Smooth muscle cell (in vitro differentiated cells): ENCODE measurements at regions not wholly inside any gene's neighbourhood (a gene's known extent, or its start where the extent isn't known, plus 50 kb on each side); places are given as distances from the start of the nearest gene placed in this dataset.
"Not testable (repeated sequence)": the region's sequence is repeated elsewhere in the genome, so short reads cannot be mapped to it uniquely, and the experiment has no call there.

Experiments used
- DNase-seq: peaks from one replicate; lab custom pipeline; 2025; ENCODE audit not compliant: unreplicated experiment; lab: John Stamatoyannopoulos, UW
- H2AFZ ChIP-seq: fragments of 200-600 bp; sonication (generic); 2 replicates; pipeline ENCODE4 v1.6.0; 2016; ENCODE audit warnings: antibody characterized with exemption, low read depth, mild to moderate bottlenecking
- H3F3A ChIP-seq: fragments of 200-600 bp; sonication (generic); 2 replicates; pipeline ENCODE4 v1.6.0; 2017; ENCODE audit warnings: antibody characterized with exemption, low read depth
- H3K27ac ChIP-seq: fragments of 200-600 bp; sonication (generic); 2 replicates; pipeline ENCODE4 v1.5.1; 2016; ENCODE audit warnings: low read depth, mild to moderate bottlenecking
- H3K27me3 ChIP-seq: fragments of 200-600 bp; sonication (generic); 2 replicates; pipeline ENCODE4 v1.6.1; 2016; ENCODE audit warnings: low read depth, mild to moderate bottlenecking
- H3K36me3 ChIP-seq: fragments of 200-600 bp; sonication (generic); 2 replicates; pipeline ENCODE4 v1.5.1; 2016; ENCODE audit warnings: low read depth
- H3K4me1 ChIP-seq: fragments of 200-600 bp; sonication (generic); 2 replicates; pipeline ENCODE4 v1.5.1; 2016; ENCODE audit warnings: low read depth
- H3K4me2 ChIP-seq: fragments of 200-600 bp; sonication (generic); 2 replicates; pipeline ENCODE4 v1.6.0; 2016; ENCODE audit warnings: mild to moderate bottlenecking
- H3K4me3 ChIP-seq: fragments of 200-600 bp; sonication (generic); 2 replicates; pipeline ENCODE4 v1.5.1; 2016; ENCODE audit warnings: mild to moderate bottlenecking
- H3K79me2 ChIP-seq: fragments of 200-600 bp; sonication (generic); 2 replicates; pipeline ENCODE4 v1.6.0; 2016; ENCODE audit warnings: low read depth, mild to moderate bottlenecking
- H3K9ac ChIP-seq: fragments of 200-600 bp; sonication (generic); 2 replicates; pipeline ENCODE4 v1.6.0; 2016; ENCODE audit warnings: low read depth
- H3K9me3 ChIP-seq: fragments of 200-600 bp; sonication (generic); replicated peaks from 2 replicates; pipeline ENCODE4 v1.5.1; 2016; ENCODE audit warnings: low read depth
- H4K20me1 ChIP-seq: fragments of 200-600 bp; sonication (generic); 2 replicates; pipeline ENCODE4 v1.6.0; 2016; ENCODE audit warnings: low read depth
- WGBS: methylation state at CpG from one replicate; pipeline ENCODE4 v1.1.7; 2016; ENCODE audit warnings: low lambda C conversion rate; 5-methylcytosine and 5-hydroxymethylcytosine counted together
- TF ChIP-seq, protein P1 (sequence below): fragments of 200-600 bp; sonication (generic); IDR thresholded peaks from 2 replicates; pipeline ENCODE4 v1.5.1; 2017; ENCODE audit warnings: borderline replicate concordance, mild to moderate bottlenecking, antibody characterized with exemption; ENCODE audit not compliant: insufficient read depth, poor library complexity, severe bottlenecking

DNA sequence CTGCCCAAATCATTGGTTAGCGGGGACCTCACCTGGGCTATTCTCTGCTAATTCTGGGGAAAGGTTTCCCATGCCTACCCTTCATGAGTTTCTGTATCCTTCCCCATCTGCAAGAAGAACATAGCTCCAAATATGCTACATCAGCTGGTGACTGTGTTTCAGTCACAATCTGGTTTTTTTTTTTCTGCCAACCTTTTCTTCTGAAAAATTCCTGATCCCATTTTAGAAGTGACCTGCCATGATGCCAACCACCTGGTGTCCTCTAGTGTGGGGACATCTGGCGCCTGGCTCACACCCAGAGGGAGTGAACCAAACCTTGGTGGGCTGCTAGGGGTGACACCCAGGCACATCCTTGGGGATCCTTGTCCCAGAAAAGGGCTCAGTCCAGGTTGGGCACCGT is 76.1 kb downstream of the CHRD start:
- H3K36me3 ChIP-seq: no peaks in the 10 kb centered on the region
- no peaks in the 10 kb centered on the region for H3K79me2 ChIP-seq
- H3K4me1 ChIP-seq: no peaks in the 10 kb centered on the region
- DNase-seq: no peak
- H4K20me1 ChIP-seq: no peaks in the 10 kb centered on the region
- H3K27me3 ChIP-seq: no peaks in the 10 kb centered on the region
- 85% methylated on average over 3 of the region's 3 CpGs for WGBS
- H2AFZ ChIP-seq: no peak overlapping the region
- TF ChIP-seq, protein P1, sequence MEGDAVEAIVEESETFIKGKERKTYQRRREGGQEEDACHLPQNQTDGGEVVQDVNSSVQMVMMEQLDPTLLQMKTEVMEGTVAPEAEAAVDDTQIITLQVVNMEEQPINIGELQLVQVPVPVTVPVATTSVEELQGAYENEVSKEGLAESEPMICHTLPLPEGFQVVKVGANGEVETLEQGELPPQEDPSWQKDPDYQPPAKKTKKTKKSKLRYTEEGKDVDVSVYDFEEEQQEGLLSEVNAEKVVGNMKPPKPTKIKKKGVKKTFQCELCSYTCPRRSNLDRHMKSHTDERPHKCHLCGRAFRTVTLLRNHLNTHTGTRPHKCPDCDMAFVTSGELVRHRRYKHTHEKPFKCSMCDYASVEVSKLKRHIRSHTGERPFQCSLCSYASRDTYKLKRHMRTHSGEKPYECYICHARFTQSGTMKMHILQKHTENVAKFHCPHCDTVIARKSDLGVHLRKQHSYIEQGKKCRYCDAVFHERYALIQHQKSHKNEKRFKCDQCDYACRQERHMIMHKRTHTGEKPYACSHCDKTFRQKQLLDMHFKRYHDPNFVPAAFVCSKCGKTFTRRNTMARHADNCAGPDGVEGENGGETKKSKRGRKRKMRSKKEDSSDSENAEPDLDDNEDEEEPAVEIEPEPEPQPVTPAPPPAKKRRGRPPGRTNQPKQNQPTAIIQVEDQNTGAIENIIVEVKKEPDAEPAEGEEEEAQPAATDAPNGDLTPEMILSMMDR: no peak
- no peaks in the 10 kb centered on the region for H3F3A ChIP-seq
- H3K9ac ChIP-seq: no peak overlapping the region
- no peaks in the 10 kb centered on the region for H3K9me3 ChIP-seq
- H3K27ac ChIP-seq: no peak overlapping the region
- no peak overlapping the region for H3K4me3 ChIP-seq
- H3K4me2 ChIP-seq: no peak overlapping the region

DNA sequence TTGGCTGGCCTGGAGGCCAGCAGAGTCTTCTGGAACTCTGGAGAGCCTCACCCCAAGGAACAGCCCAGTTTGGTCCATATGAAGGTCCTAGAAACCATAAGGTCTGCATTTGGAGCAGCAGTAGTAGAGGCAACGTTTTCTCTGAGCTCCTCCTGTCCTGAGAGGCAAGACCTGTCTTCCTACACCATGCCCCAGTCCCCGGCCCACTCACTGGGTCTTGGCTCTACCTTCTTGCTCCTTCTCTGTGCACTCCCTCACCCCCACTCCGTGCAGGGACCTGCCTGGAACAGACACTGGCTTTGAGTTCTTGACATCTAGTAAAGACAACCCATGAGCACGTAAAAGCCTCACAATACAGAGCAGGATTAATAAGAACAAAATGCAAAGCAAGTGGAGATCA is 76.6 kb downstream of the CHRD start:
- Histone ChIP-seq H4K20me1 (no peaks in the 10 kb centered on the region), H3K4me3 (no peak overlapping the region), H3K27me3 (no peaks in the 10 kb centered on the region), H3K9me3 (no peaks in the 10 kb centered on the region), H3K9ac (no peak overlapping the region), H3K36me3 (no peaks in the 10 kb centered on the region), H3K27ac (no peak overlapping the region), H2AFZ (no peak overlapping the region), H3K4me1 (no peaks in the 10 kb centered on the region), H3F3A (no peaks in the 10 kb centered on the region), H3K79me2 (no peaks in the 10 kb centered on the region), H3K4me2 (no peak overlapping the region)
- DNase-seq: no peak
- TF ChIP-seq, protein P1: no peak
- 85% methylated on average over 4 of the region's 4 CpGs for WGBS

DNA sequence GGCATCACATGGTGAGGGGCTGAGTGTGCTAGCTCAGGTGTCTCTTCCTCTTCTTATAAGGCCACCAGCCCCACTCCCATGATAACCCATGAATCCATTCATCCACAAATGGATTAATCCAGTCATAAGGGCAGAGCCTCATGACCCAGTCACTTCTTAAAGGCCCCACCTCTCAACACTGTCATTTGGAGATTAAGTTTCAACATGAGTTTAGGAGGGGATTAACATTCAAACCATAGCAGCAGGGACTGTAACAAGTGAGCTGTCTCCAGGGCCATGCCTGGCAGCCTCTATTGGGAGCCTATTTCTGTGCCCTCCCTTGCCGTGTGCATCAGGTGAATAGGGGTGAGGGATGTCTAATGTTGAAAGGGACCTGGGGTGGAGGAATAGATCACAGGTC is 77.5 kb downstream of the CHRD start:
- Histone ChIP-seq H3K9me3 (no peaks in the 10 kb centered on the region), H3K4me2 (no peak overlapping the region), H4K20me1 (no peaks in the 10 kb centered on the region), H3K4me1 (no peaks in the 10 kb centered on the region), H3K27me3 (no peaks in the 10 kb centered on the region), H3F3A (no peaks in the 10 kb centered on the region), H2AFZ (no peak overlapping the region), H3K36me3 (no peaks in the 10 kb centered on the region), H3K9ac (no peak overlapping the region), H3K27ac (no peak overlapping the region), H3K79me2 (no peaks in the 10 kb centered on the region), H3K4me3 (no peak overlapping the region)
- TF ChIP-seq, protein P1: no peak
- WGBS: 95% methylated on average over 1 of the region's 1 CpG
- DNase-seq: no peak

DNA sequence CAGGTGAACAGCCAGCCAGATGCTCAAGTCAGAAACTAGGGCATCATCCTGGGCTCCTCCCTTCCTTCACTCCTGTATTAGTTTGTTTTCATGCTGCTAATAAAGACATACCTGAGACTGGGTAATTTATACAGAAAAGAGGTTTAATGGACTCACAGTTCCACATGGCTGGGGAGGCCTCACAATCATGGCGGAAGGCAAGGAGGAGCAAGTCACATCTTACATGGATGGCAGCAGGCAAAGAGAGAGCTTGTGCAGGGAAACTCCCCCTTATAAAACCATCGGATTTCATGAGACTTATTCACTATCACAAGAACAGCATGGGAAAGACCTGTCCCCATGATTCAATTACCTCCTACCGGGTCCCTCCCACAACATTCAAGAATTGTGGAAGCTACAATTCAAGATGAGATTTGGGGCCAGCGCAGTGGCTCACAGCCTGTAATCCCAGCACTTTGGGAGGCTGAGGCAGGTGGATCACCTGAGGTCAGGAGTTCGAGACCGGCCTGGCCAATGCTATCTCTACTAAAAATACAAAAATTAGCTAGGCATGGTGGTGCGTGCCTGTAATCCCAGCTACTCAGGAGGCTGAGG is 78.0 kb downstream of the CHRD start:
- not testable (repeated sequence) for H3K79me2 ChIP-seq, H2AFZ ChIP-seq, H3K27ac ChIP-seq, H3K36me3 ChIP-seq, H3K4me3 ChIP-seq, H3K4me2 ChIP-seq, H3F3A ChIP-seq, H4K20me1 ChIP-seq, H3K4me1 ChIP-seq, H3K9ac ChIP-seq, H3K27me3 ChIP-seq, H3K9me3 ChIP-seq, DNase-seq
- 92% methylated on average over 7 of the region's 7 CpGs for WGBS
